T1000 (cell line): ENCODE measurements at regions not wholly inside any gene's neighbourhood (a gene's known extent, or its start where the extent isn't known, plus 50 kb on each side); places are given as distances from the start of the nearest gene placed in this dataset.
"Not testable (repeated sequence)": the region's sequence is repeated elsewhere in the genome, so short reads cannot be mapped to it uniquely, and the experiment has no call there.

ENCODE experiments used
- DNase-seq: peaks from one replicate; lab custom pipeline; 2025; ENCODE audit warnings: mixed read lengths; lab: John Stamatoyannopoulos, UW

- no peak for DNase-seq
Measured at GRCh38 chr1:60740154-60740553, 342.2 kb upstream of the NFIA start.

GRCh38 chr1:60739729-60740128 is 342.6 kb upstream of the NFIA start:
- DNase-seq = no peak

DNA sequence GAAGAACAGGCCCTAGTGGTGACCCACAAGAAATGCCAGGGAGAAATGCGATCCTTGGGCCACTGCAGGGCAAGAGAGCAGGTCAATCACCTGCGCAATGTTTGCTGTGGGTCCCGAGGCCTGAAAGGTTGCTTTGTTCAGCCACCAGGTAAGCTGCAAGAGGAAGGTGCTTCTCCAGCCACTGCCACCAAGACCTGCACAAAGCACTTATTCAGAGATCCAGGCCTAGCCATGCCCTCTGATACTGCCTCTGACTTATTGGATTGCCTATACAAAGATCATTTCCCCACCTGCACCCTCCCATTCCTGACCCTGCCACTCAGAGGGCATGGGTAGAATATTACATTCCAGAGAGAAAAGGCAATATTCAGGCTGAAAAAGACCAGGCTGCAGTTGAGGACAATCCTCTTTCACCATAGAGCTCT is 349.4 kb upstream of the NFIA start:
- DNase-seq = no peak

- no peak for DNase-seq
Measured at GRCh38 chr1:60731321-60731720, 351.0 kb upstream of the NFIA start.

DNA sequence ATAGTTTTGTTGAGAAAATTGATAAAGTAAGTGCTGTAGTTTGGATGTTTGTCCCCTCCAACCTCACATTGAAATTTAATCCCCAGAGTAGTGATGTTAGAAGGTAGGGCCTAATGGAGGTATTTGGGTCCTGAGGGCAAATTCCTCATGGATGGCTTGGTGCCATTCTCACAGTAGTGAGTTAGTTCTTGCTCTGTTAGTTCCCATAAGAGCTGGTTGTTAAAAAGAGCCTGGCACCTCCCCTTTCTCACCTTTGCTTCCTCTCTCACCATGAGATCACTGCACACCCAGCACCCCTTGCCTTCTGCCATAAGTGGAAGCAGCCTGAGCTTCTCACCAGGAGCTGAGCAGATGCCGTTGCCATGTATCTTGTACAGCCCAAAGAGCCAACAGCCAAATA is 354.8 kb upstream of the NFIA start:
- DNase-seq = no peak

DNA sequence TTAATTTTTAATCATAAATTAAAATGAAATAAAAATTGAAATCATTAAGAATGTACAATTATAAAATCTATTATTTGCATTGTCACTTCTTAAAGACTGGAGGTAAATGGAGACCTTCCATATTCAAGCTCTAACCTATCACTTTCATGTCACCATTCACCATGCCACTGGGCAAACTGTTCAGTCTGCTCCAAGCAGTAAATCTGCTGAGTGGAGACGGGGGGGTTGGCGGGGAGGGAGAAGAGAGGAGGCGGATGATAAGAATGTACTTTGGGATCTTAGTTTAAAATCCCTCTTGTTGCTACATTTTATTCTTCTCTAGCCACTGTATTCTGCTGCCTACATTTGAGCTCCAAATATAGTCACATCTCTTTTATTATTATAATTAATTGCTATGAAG is 365.9 kb upstream of the NFIA start:
- DNase-seq = no peak

DNA sequence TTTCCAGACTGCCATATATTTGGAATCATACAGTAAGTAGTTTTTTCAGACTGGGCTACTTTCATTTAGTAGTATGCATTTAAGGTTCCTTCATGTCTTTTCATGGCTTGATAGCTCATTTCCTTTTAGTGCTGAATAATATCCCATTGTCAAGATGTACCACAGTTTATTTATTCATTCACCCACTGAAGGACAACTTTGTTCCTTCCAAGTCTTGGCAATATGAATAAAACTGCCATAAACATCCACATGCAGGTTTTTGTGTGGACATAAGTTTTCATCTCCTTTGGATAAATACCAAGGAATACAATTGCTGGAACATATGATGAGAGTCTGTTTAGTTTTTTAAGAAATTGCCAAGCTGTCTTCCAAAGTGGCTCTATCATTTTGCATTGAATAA is 366.4 kb upstream of the NFIA start:
- no peak for DNase-seq

DNA sequence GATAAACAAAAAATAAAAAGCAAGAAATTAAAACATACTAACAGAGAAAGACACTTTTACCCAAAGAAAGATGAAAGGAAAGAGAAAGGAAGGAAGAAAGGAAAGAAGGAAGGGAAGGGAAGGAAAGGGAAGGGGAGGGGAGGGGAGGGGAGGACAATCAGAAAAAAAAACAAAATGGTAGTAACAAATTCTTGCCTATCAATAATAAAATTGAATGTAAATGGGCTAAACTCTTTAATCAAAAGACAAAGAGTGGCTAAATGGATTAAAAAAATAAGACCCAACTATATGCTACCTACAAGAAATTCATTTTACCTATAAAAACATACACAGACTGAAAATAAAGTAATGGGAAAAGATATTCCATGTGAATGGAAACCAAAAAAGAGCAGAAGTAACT is 372.9 kb upstream of the NFIA start:
- DNase-seq = no peak

- no peak for DNase-seq
Measured at GRCh38 chr1:60705026-60705425, 377.3 kb upstream of the NFIA start.

DNA sequence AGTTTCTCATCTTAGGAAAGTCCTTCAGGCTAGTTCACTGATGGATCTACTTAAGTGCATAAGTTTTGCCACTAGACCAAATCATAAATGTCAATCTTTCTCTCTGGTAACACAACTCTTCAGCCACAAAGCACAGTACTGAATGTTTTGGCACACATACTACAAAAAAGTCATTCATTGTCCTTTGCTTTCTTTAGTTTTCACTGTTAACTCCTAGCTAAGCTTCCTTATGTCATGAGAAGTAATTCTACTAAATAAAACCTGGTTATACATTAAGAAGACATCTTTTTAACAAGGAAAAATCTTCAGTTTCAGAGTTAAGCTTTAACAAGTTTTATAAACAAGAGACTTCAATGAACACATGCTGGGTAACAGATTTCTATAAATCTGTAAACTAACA is 379.2 kb upstream of the NFIA start:
- no peak for DNase-seq

GRCh38 chr1:60699325-60699724 is 383.0 kb upstream of the NFIA start:
- DNase-seq = no peak

GRCh38 chr1:60697204-60697994 is 385.0 kb upstream of the NFIA start:
- DNase-seq = no peak

DNA sequence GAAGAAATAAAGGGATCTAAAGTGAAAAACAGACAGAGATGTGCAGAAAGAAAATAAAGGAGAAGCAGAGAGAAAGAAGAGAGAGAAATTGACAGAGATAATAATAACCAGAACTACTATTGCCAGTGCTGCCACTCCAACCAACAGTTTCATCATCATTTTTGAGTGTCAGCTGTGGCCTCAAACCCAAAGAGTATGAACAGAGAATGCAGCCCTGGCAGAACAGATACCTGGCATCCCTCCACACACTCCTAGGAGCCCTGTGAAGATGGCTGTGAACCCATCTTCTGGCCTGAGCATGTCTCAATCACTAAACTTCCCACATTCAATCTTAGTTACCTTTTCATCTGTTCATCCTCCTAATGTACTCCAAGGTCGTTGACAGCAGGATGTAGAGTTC is 385.8 kb upstream of the NFIA start:
- DNase-seq = no peak

GRCh38 chr1:60695716-60696171 is 386.6 kb upstream of the NFIA start:
- DNase-seq = no peak

DNA sequence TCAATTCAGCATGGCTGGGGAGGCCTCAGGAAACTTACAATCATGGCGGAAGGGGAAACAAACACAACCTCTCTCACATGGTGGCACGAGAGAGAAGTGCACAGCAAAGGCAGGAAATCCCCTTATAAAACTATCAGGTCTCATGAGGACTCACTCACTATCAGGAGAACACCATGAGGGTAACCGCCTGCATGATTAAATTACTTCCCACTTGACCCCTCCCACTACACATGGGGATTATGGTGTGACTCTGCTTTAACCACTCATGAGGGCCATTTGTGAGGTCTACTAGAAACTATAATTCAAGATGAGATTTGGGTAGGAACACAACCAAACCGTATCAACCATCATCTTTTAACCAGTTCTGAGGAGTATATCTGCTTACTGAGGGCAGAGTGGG is 387.4 kb upstream of the NFIA start:
- no peak for DNase-seq

DNA sequence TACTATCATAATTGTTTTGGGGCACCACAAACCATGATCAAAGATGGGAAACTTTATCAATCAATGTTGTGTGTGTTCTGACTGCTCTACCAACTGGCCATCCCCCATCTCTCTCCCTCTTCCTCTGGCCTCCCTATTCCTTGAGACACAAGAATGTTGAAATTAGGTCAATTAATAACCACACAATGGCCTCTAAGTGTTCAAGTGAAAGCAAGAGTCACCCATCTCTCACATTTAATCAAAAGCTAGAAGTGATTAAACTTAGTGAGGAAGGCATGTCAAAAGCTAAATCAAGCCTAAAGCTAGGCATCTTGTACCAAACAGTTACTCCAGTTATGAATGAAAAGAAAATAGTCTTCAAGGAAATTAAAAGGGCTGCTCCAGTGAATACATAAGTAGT is 390.3 kb upstream of the NFIA start:
- DNase-seq = no peak

DNA sequence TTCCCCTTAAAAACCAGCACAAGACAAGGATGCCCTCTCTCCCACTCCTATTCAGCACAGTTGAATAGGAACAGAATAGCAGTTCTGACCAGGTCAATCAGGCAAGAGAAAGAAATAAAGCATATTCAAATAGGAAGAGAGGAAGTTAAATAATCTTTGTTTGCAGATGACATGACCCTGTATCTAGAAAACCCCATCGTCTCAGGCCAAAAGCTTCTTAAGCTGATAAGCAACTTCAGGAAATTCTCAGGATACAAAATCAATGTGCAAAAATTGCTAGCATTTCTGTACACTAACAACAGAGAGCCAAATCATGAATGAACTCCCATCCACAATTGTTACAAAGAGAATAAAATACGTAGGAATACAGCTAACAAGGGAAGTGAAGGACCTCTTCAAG is 394.1 kb upstream of the NFIA start:
- not testable (repeated sequence) for DNase-seq

GRCh38 chr1:60681095-60681860 is 401.1 kb upstream of the NFIA start:
- DNase-seq = no peak

- no peak for DNase-seq
Measured at GRCh38 chr1:60679524-60680375, 402.6 kb upstream of the NFIA start.

DNA sequence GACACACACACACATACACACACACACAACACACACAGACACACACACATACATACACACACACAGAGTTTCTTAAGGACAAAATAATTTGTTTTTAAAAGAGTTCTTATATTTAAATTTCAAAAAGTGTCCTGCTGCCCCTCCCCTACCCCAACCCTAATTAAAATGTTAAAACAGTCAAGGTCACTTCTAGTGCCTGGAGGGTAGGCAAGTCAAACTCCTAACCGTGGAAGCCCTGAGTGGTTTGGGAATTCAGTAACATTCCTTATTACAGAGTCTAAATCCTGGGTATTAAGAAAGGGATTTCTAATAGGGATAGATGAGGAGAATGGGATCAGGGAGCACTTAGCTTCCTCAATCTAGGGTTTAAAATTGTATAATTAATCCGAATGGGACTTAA is 403.6 kb upstream of the NFIA start:
- no peak for DNase-seq

- DNase-seq = no peak
Measured at GRCh38 chr1:60678391-60678790, 404.0 kb upstream of the NFIA start.

DNA sequence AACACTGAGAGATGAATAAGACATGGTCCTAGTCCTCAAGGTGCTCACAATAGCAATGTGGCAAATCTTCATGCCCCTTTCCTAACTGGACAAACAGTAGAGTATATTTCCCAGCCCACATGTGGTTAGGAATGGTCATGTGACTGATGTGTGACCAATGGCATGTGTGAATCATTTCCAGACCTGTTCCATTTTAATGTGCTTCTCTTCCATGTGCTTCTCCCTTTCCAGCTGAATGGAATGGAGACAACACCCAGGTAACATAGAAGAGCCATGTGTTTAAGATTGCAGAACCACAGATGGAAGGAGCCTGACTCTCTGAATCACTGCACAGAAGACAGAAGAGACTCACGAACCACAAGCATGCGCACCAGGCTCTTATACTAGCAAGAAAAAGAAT is 409.9 kb upstream of the NFIA start:
- no peak for DNase-seq

DNA sequence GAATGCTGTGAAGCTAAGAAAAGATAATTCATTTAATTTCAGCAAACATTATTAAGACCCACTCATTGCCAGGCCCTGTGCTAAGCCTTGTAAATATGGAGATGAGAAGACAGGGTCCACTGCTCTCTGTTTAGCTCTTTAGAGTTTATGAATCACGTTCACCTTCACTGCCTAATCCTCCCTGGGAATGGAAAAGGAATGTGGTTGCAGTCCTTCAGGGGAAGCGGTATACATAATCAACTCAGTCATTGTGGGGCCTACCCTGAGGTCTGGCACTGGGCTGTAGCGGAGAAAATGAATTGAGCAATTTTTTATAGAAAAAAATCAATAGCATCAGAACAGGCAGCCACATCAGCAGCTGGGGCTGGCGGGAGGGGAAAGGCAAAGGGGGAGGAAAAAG is 412.1 kb upstream of the NFIA start:
- no peak for DNase-seq
